ENCODE measurements at regions not wholly inside any gene's neighbourhood (a gene's known extent, or its start where the extent isn't known, plus 50 kb on each side); places are given as distances from the start of the nearest gene placed in this dataset.

DNA sequence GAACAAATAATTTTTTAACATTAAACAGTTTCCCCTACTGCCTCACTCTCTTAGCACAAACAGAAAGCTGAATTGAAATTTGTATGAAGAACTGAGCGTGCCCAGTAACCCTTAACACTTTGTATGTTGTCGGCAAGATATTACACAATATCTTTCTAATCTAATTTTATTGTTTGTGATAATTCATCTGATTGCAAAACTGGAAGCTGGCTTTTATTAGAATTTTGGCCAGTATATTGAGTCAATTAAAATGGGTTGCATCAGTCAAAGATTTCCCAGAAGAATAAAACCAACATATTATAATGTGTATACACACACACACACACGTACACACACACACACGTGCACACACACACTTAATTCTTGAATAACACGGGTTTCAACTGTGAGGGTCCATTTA is 2332.1 kb downstream of the PCDH7 start:
- TF ChIP-seq, protein P1, sequence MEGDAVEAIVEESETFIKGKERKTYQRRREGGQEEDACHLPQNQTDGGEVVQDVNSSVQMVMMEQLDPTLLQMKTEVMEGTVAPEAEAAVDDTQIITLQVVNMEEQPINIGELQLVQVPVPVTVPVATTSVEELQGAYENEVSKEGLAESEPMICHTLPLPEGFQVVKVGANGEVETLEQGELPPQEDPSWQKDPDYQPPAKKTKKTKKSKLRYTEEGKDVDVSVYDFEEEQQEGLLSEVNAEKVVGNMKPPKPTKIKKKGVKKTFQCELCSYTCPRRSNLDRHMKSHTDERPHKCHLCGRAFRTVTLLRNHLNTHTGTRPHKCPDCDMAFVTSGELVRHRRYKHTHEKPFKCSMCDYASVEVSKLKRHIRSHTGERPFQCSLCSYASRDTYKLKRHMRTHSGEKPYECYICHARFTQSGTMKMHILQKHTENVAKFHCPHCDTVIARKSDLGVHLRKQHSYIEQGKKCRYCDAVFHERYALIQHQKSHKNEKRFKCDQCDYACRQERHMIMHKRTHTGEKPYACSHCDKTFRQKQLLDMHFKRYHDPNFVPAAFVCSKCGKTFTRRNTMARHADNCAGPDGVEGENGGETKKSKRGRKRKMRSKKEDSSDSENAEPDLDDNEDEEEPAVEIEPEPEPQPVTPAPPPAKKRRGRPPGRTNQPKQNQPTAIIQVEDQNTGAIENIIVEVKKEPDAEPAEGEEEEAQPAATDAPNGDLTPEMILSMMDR (conservative IDR thresholded peaks at IDR 0.05; ENCODE audit: low read depth, low read length): no peak
- no peak for TF ChIP-seq EZH2 (IDR thresholded peaks at IDR 0.05; ENCODE audit: borderline replicate concordance, low read depth, low read length, poor library complexity, severe bottlenecking)
